Neural progenitor cell (in vitro differentiated cells): ENCODE measurements at regions not wholly inside any gene's neighbourhood (a gene's known extent, or its start where the extent isn't known, plus 50 kb on each side); places are given as distances from the start of the nearest gene placed in this dataset.

Experiments
- CTCF ChIP-seq: fragments of 200-600 bp; sonication (generic); IDR thresholded peaks from 2 replicates; pipeline ENCODE4 v1.5.1; 2017; ENCODE audit warnings: antibody characterized with exemption, mild to moderate bottlenecking
- EZH2phosphoT487 ChIP-seq: fragments of 200-600 bp; sonication (generic); IDR thresholded peaks from 2 replicates; pipeline ENCODE4 v1.6.1; 2017; ENCODE audit warnings: antibody characterized with exemption

GRCh38 chr11:127481391-127481790, 480.8 kb upstream of the KIRREL3 start:
- no peak for TF ChIP-seq CTCF
- no peak for TF ChIP-seq EZH2phosphoT487
